Subcutaneous abdominal adipose tissue (tissue), 5 donors: ENCODE measurements at regions not wholly inside any gene's neighbourhood (a gene's known extent, or its start where the extent isn't known, plus 50 kb on each side); places are given as distances from the start of the nearest gene placed in this dataset.

Experiments
- H3K27ac ChIP-seq: one replicate; pipeline ENCODE4 v1.7.0; 2013; ENCODE audit warnings: low read depth, mild to moderate bottlenecking, inconsistent platforms, low read length, moderate library complexity
- H3K27me3 ChIP-seq, 5 donors: one replicate each; pipeline ENCODE4 v1.7.0; 2013; ENCODE audit warnings: low read length in 5 of 5, inconsistent platforms in 1 of 5; ENCODE audit not compliant: control insufficient read depth in 5 of 5, insufficient read depth in 4 of 5
- H3K36me3 ChIP-seq, 5 donors: one replicate each; pipeline ENCODE4 v1.7.0; 2013; ENCODE audit warnings: low read length in 5 of 5; ENCODE audit not compliant: control insufficient read depth in 5 of 5, insufficient read depth in 5 of 5
- H3K4me1 ChIP-seq, 5 donors: one replicate each; pipeline ENCODE4 v1.7.0; 2013; ENCODE audit warnings: low read length in 5 of 5, mild to moderate bottlenecking in 3 of 5, moderate library complexity in 1 of 5; ENCODE audit not compliant: control insufficient read depth in 5 of 5, insufficient read depth in 5 of 5
- H3K4me3 ChIP-seq, 5 donors: one replicate each; pipeline ENCODE4 v1.7.0; 2013; ENCODE audit warnings: low read length in 5 of 5, low read depth in 1 of 5
- H3K9ac ChIP-seq, 5 donors: one replicate each; pipeline ENCODE4 v1.7.0; 2013; ENCODE audit warnings: low read length in 5 of 5, mild to moderate bottlenecking in 4 of 5, moderate library complexity in 3 of 5
- H3K9me3 ChIP-seq, 5 donors: one replicate each; pipeline ENCODE4 v1.7.0; 2013; ENCODE audit warnings: low read length in 5 of 5; ENCODE audit not compliant: control insufficient read depth in 5 of 5
- donor health status: healthy.
- donor health status: healthy.
- donor health status: healthy.
- donor health status: healthy.
- donor health status: healthy.

DNA sequence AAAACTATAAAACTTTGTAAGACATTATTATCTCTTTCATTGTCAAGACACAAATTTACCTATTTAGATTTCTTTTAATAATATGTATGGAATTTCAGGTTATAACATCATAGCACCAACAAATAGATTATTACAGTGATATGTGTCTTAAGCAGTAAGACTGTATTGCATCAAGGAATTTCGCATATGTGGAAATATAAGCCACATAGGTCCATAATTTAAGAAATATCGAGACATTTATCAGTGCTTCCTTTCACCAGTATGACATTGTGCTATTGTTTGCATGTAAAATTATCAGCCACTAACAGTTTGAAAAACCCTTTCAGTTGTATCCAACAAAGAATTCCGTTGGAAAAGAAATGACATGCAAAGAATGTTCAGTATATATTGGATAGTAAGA is 186.7 kb upstream of the RASA1 start:
- peaks cover 0 to 9% (median 0%) of the 10 kb centered on the region in 5 donors for H3K4me1 ChIP-seq
- H3K27me3 ChIP-seq, result no peaks in the 10 kb centered on the region
- H3K27ac ChIP-seq, result no peak overlapping the region
- H3K9ac ChIP-seq, result no peak overlapping the region
- H3K9me3 ChIP-seq, result peaks cover 0 to 4% (median 0%) of the 10 kb centered on the region in 5 donors
- no peaks in the 10 kb centered on the region for H3K36me3 ChIP-seq
- no peak overlapping the region for H3K4me3 ChIP-seq

GRCh38 chr5:87081511-87082372 is 185.9 kb upstream of the RASA1 start:
- Histone ChIP-seq H3K27ac (no peak overlapping the region), H3K9me3 (peaks cover 0 to 4% (median 0%) of the 10 kb centered on the region in 5 donors), H3K9ac (no peak overlapping the region), H3K4me3 (no peak overlapping the region), H3K36me3 (no peaks in the 10 kb centered on the region), H3K27me3 (no peaks in the 10 kb centered on the region), H3K4me1 (peaks cover 0 to 9% (median 0%) of the 10 kb centered on the region in 5 donors)

GRCh38 chr5:87094347-87094746 is 173.3 kb upstream of the RASA1 start:
- H3K4me1 ChIP-seq, result peaks cover 0 to 7% (median 0%) of the 10 kb centered on the region in 5 donors
- no peak overlapping the region for H3K9ac ChIP-seq
- H3K9me3 ChIP-seq, result no peaks in the 10 kb centered on the region
- no peak overlapping the region for H3K4me3 ChIP-seq
- no peaks in the 10 kb centered on the region for H3K36me3 ChIP-seq
- no peak overlapping the region for H3K27ac ChIP-seq
- H3K27me3 ChIP-seq, result no peaks in the 10 kb centered on the region

- peaks cover 0 to 7% (median 0%) of the 10 kb centered on the region in 5 donors for H3K4me1 ChIP-seq
- no peaks in the 10 kb centered on the region for H3K27me3 ChIP-seq
- H3K36me3 ChIP-seq, result no peaks in the 10 kb centered on the region
- no peak overlapping the region for H3K4me3 ChIP-seq
- no peaks in the 10 kb centered on the region for H3K9me3 ChIP-seq
- no peak overlapping the region for H3K9ac ChIP-seq
- no peak overlapping the region for H3K27ac ChIP-seq
These were observed 172.8 kb upstream of the RASA1 start for GRCh38 chr5:87094833-87095232.

- Histone ChIP-seq H3K27me3 (no peaks in the 10 kb centered on the region), H3K27ac (no peak overlapping the region)
These were observed 171.9 kb upstream of the RASA1 start for GRCh38 chr5:87095787-87096186.

DNA sequence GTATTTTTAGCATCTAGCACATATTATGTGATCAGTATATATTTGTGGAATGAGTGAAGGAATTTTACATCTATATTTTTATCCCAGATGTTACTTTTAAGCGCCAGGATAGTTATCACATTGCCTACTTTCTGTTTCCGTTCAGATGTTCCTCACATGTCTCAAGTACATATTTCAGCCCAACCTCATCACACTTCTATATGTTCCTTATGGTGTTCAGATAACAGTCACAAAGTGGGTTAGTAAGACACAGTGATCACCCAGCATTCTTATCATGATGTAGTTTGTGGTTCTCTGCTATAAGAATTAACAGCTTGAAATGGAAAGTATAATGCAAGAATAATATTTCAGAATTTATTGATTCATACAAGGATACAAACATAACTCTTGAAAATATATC is 170.0 kb upstream of the RASA1 start:
- Histone ChIP-seq H3K4me1 (peaks cover 0 to 7% (median 0%) of the 10 kb centered on the region in 5 donors), H3K9ac (no peak overlapping the region), H3K4me3 (no peak overlapping the region), H3K27me3 (no peaks in the 10 kb centered on the region), H3K27ac (no peak overlapping the region), H3K36me3 (no peaks in the 10 kb centered on the region), H3K9me3 (no peaks in the 10 kb centered on the region)

More at GRCh38 chr5:87095787-87096186, 171.9 kb upstream of the RASA1 start:
- peaks cover 0 to 7% (median 0%) of the 10 kb centered on the region in 5 donors for H3K4me1 ChIP-seq
- no peak overlapping the region for H3K9ac ChIP-seq
- H3K36me3 ChIP-seq, result no peaks in the 10 kb centered on the region
- no peak overlapping the region for H3K4me3 ChIP-seq
- H3K9me3 ChIP-seq, result no peaks in the 10 kb centered on the region

GRCh38 chr5:87099291-87099839 is 168.3 kb upstream of the RASA1 start:
- no peaks in the 10 kb centered on the region for H3K9me3 ChIP-seq
- H3K27ac ChIP-seq, result no peak overlapping the region
- H3K4me3 ChIP-seq, result no peak overlapping the region
- H3K4me1 ChIP-seq, result peaks cover 0 to 7% (median 0%) of the 10 kb centered on the region in 5 donors
- no peaks in the 10 kb centered on the region for H3K27me3 ChIP-seq
- H3K9ac ChIP-seq, result no peak overlapping the region
- H3K36me3 ChIP-seq, result no peaks in the 10 kb centered on the region

DNA sequence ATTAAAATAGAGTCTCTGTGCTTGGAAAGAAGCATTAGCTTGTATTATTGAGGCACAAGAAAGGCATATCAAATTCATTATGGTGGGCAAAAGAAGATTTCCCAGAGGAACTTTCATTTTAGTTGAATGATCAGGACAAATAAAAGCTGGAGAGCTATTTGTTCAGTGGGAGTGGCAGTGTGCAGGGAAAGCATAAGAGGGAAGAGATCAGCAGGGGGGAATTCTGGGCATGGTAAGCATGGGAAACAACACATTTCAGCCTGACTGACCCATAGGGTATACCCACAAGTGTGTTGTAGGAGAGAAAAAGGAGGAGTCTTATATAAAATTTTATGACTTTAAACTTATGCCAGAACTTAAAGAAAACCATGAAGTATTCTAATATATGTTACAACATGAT is 167.7 kb upstream of the RASA1 start:
- Histone ChIP-seq H3K9ac (no peak overlapping the region), H3K9me3 (no peaks in the 10 kb centered on the region), H3K4me1 (peaks cover 0 to 7% (median 0%) of the 10 kb centered on the region in 5 donors), H3K27ac (no peak overlapping the region), H3K36me3 (no peaks in the 10 kb centered on the region), H3K4me3 (no peak overlapping the region), H3K27me3 (no peaks in the 10 kb centered on the region)

DNA sequence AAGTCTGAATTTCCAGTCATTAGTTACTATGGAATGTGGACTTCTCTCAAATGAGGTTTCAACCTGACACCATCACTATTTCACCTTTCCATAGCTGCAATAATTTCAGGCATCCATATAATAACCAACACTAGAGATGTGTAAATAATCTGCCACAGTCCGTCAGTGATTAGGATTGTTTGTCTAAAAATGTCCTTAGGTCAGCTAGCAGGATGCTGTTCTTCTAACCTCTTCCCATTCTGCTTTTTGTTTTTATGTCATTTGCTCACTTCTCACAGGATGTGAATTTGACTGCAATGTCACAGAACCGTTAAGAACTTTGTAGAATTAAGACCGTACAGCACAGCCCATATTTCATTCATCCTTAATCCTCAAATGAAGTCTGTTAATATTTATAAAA is 166.4 kb upstream of the RASA1 start:
- Histone ChIP-seq H3K4me3 (no peak overlapping the region), H3K27ac (no peak overlapping the region), H3K4me1 (peaks cover 0 to 7% (median 0%) of the 10 kb centered on the region in 5 donors), H3K9ac (no peak overlapping the region), H3K27me3 (no peaks in the 10 kb centered on the region), H3K36me3 (no peaks in the 10 kb centered on the region), H3K9me3 (no peaks in the 10 kb centered on the region)

GRCh38 chr5:87102841-87103240 is 164.8 kb upstream of the RASA1 start:
- H3K4me3 ChIP-seq, result no peak overlapping the region
- no peaks in the 10 kb centered on the region for H3K9me3 ChIP-seq
- no peaks in the 10 kb centered on the region for H3K4me1 ChIP-seq
- no peak overlapping the region for H3K9ac ChIP-seq
- H3K27me3 ChIP-seq, result no peaks in the 10 kb centered on the region
- H3K36me3 ChIP-seq, result no peaks in the 10 kb centered on the region
- H3K27ac ChIP-seq, result no peak overlapping the region
